GM10248 (cell line): ENCODE measurements at regions not wholly inside any gene's neighbourhood (a gene's known extent, or its start where the extent isn't known, plus 50 kb on each side); places are given as distances from the start of the nearest gene placed in this dataset.

Experiments
- CTCF ChIA-PET: fragments of 300-600 bp; sonication (Branson Sonifier 250); formaldehyde crosslinking; extraction: SDS; loops from one replicate; lab custom pipeline; 2021; ENCODE audit warnings: antibody characterized with exemption; lab: Yijun Ruan, JAX
- POLR2A ChIA-PET: fragments of 350-650 bp; sonication (Branson Sonifier 250); formaldehyde crosslinking; extraction: SDS; loops from one replicate; lab custom pipeline; 2020; ENCODE audit warnings: antibody characterized with exemption; lab: Yijun Ruan, JAX
- DNase-seq: peaks from one replicate; pipeline ENCODE4 v3.0.0; 2012; ENCODE audit errors: extremely low spot score
- CTCF ChIP-seq: IDR thresholded peaks from 2 replicates; pipeline ENCODE4 v1.5.1; 2012; ENCODE audit warnings: mild to moderate bottlenecking, low read depth; ENCODE audit errors: extremely low read depth, missing control alignments, control extremely low read depth

GRCh38 chr4:79687006-79687405 lies 279.0 kb upstream of the GK2 start:
- ChIA-PET POLR2A (no interaction called here), CTCF (no interaction called here)
- TF ChIP-seq CTCF, result no peak
- DNase-seq, result no peak

GRCh38 chr4:79685542-79685941 lies 277.5 kb upstream of the GK2 start:
- ChIA-PET POLR2A (no interaction called here), CTCF (no interaction called here)
- no peak for DNase-seq
- no peak for TF ChIP-seq CTCF

GRCh38 chr4:79684516-79684915 lies 276.5 kb upstream of the GK2 start:
- TF ChIP-seq CTCF, result no peak
- no peak for DNase-seq
- CTCF ChIA-PET, result no interaction called here
- POLR2A ChIA-PET, result no interaction called here

GRCh38 chr4:79682801-79683530 lies 274.9 kb upstream of the GK2 start:
- no peak for DNase-seq
- ChIA-PET CTCF (interaction anchor here (1.0 to 1.5 kb wide), 2 partner anchors 12 to 80 kb away, joined by 3 read pairs; no protein-coding TSS in a partner anchor), POLR2A (no interaction called here)
- no peak for TF ChIP-seq CTCF

- TF ChIP-seq CTCF, result no peak
- DNase-seq, result no peak
- CTCF ChIA-PET, result interaction anchor here (1.0 to 1.5 kb wide), 2 partner anchors 13 to 79 kb away, joined by 3 read pairs; no protein-coding TSS in a partner anchor
- POLR2A ChIA-PET, result no interaction called here
Observed at GRCh38 chr4:79682161-79682560, 274.1 kb upstream of the GK2 start.

- CTCF ChIA-PET, result no interaction called here
- POLR2A ChIA-PET, result no interaction called here
- DNase-seq, result no peak
- TF ChIP-seq CTCF, result no peak
Observed at GRCh38 chr4:79679859-79680258, 271.8 kb upstream of the GK2 start.
